ENCODE measurements at regions not wholly inside any gene's neighbourhood (a gene's known extent, or its start where the extent isn't known, plus 50 kb on each side); places are given as distances from the start of the nearest gene placed in this dataset.

GRCh38 chr18:40013001-40013609 is 1941.9 kb upstream of the PIK3C3 start:
- H2BK12ac ChIP-seq (ENCODE audit: low read depth, low read length), result no peak overlapping the region
- no peak overlapping the region for H3K9ac ChIP-seq (replicated peaks in 1 of 4; ENCODE audit: extremely low read depth in 1 of 4, low read depth in 3 of 4, low read length in 3 of 4)
- DNase-seq (ENCODE audit: low read depth in 1 of 2, low spot score in 2 of 2), result no peak
- POLR2A ChIA-PET (ENCODE audit: partially characterized antibody), result no interaction called here
- no peaks in the 10 kb centered on the region for H3K79me2 ChIP-seq (ENCODE audit: control insufficient read depth in 1 of 2, insufficient read depth in 2 of 2, low read length in 2 of 2)
- no peak overlapping the region for H3K18ac ChIP-seq (ENCODE audit: extremely low read depth, low read length)
- no peaks in the 10 kb centered on the region for H3K27me3 ChIP-seq (replicated peaks in 1 of 4; ENCODE audit: control insufficient read depth in 3 of 4, extremely low read depth in 1 of 4, insufficient read depth in 3 of 4, low read length in 3 of 4)
- H3K23ac ChIP-seq (ENCODE audit: insufficient read length), result no peak overlapping the region
- no peak overlapping the region for H4K5ac ChIP-seq (ENCODE audit: insufficient read length, low read depth, low read length)
- no peak overlapping the region for H3K27ac ChIP-seq (ENCODE audit: low read depth, low read length)
- H4K8ac ChIP-seq (ENCODE audit: extremely low read depth, insufficient read depth, low read length), result no peak overlapping the region
- no peaks in the 10 kb centered on the region for H3K9me3 ChIP-seq (ENCODE audit: insufficient read depth in 2 of 2, low read depth in 1 of 2, low read length in 1 of 2)
- no peak overlapping the region for H3K14ac ChIP-seq (ENCODE audit: insufficient read length)
- no peak overlapping the region for H2BK120ac ChIP-seq (replicated peaks; ENCODE audit: low read depth, low read length)
- H3K4ac ChIP-seq (replicated peaks; ENCODE audit: insufficient read length, low read depth, low read length), result no peak overlapping the region
- no peak overlapping the region for H4K91ac ChIP-seq (replicated peaks; ENCODE audit: insufficient read length, low read length)
- no peak overlapping the region for H2BK20ac ChIP-seq (ENCODE audit: low read length)
- no peak overlapping the region for H3K4me3 ChIP-seq (ENCODE audit: extremely low read depth in 1 of 4, insufficient read depth in 2 of 4, low read depth in 3 of 4, low read length in 4 of 4)
- no peaks in the 10 kb centered on the region; a peak in 1 of 8 replicates for H3K36me3 ChIP-seq (ENCODE audit: control insufficient read depth in 2 of 4, insufficient read depth in 4 of 4, low read length in 3 of 4)
- no peak overlapping the region for H3K4me2 ChIP-seq (ENCODE audit: insufficient read depth in 1 of 2, low read depth in 2 of 2, low read length in 2 of 2)
- peak; percentile 45 for FAIRE-seq
- peaks cover 0 to 3% (median 0%) of the 10 kb centered on the region in 4 experiments; a peak in 1 of 7 replicates for H3K4me1 ChIP-seq (replicated peaks in 1 of 4; ENCODE audit: control insufficient read depth in 3 of 4, insufficient read depth in 4 of 4, low read length in 3 of 4)
- H2BK5ac ChIP-seq (ENCODE audit: low read depth, low read length), result no peak overlapping the region
- H4K20me1 ChIP-seq (replicated peaks in 1 of 2; ENCODE audit: control insufficient read depth in 1 of 2, insufficient read depth in 2 of 2, low read length in 2 of 2), result peaks cover 0 to 2% of the 10 kb centered on the region in 2 experiments
- H2BK15ac ChIP-seq (ENCODE audit: low read length), result no peak overlapping the region
- H2AFZ ChIP-seq (ENCODE audit: low read length), result no peak overlapping the region
- no peaks in the 10 kb centered on the region for H3K79me1 ChIP-seq (ENCODE audit: low read depth, low read length)
- H3K56ac ChIP-seq (replicated peaks; ENCODE audit: insufficient read length, low read depth, low read length), result no peak overlapping the region
- no peaks in the 10 kb centered on the region for H3K23me2 ChIP-seq (ENCODE audit: low read depth, low read length)
- H2AK5ac ChIP-seq (ENCODE audit: low read depth, low read length), result no peak overlapping the region
- CTCF ChIA-PET (ENCODE audit: partially characterized antibody), result interaction anchor here (0.6 to 2.2 kb wide), 2 partner anchors 7 to 135 kb away, joined by 4 to 7 read pairs; no protein-coding TSS in a partner anchor
- TF ChIP-seq EGR1 (IDR thresholded peaks at IDR 0.05; ENCODE audit: borderline replicate concordance, low read depth, low read length), result no peak
- no peak for TF ChIP-seq HDAC2 (IDR thresholded peaks at IDR 0.05; ENCODE audit: borderline replicate concordance in 1 of 2, low read depth in 2 of 2, low read length in 2 of 2)
- no peak for TF ChIP-seq RXRA (IDR thresholded peaks at IDR 0.05; ENCODE audit: insufficient read depth, low read depth, low read length)
- TF ChIP-seq SRF (IDR thresholded peaks at IDR 0.05; ENCODE audit: low read depth, low read length), result no peak

All from H1 (cell line).